ENCODE measurements at regions not wholly inside any gene's neighbourhood (a gene's known extent, or its start where the extent isn't known, plus 50 kb on each side); places are given as distances from the start of the nearest gene placed in this dataset.

- Histone ChIP-seq H3K9me2 (ENCODE audit: insufficient read depth, low read length) (no peaks in the 10 kb centered on the region), H3K4me2 (ENCODE audit: low read length) (no peak overlapping the region), H3K79me2 (replicated peaks; ENCODE audit: insufficient read depth, low read length) (no peaks in the 10 kb centered on the region), H4K20me1 (ENCODE audit: insufficient read depth) (no peaks in the 10 kb centered on the region), H3K36me3 (ENCODE audit: insufficient read depth, low read length) (no peaks in the 10 kb centered on the region), H3K9ac (ENCODE audit: low read length) (no peak overlapping the region), H3K4me3 (ENCODE audit: low read length) (no peak overlapping the region), H3F3A (ENCODE audit: insufficient read depth, low read length, poor library complexity, severe bottlenecking) (no peaks in the 10 kb centered on the region), H2AFZ (ENCODE audit: low read depth, low read length) (no peak overlapping the region), H3K9me3 (ENCODE audit: low read length) (no peaks in the 10 kb centered on the region), H3K27ac (ENCODE audit: low read length) (no peak overlapping the region), H3K27me3 (ENCODE audit: insufficient read depth, low read depth, low read length) (no peaks in the 10 kb centered on the region)
- no peak for TF ChIP-seq RAD21 (conservative IDR thresholded peaks at IDR 0.05)
- no peak for TF ChIP-seq EP300 (conservative IDR thresholded peaks at IDR 0.05; ENCODE audit: poor library complexity, severe bottlenecking)
- TF ChIP-seq EZH2 (IDR thresholded peaks at IDR 0.05; ENCODE audit: borderline replicate concordance, insufficient read depth, low read length, poor library complexity, severe bottlenecking): no peak
These were observed 306.0 kb upstream of the AADAT start for GRCh38 chr4:170395773-170396172.

DNA sequence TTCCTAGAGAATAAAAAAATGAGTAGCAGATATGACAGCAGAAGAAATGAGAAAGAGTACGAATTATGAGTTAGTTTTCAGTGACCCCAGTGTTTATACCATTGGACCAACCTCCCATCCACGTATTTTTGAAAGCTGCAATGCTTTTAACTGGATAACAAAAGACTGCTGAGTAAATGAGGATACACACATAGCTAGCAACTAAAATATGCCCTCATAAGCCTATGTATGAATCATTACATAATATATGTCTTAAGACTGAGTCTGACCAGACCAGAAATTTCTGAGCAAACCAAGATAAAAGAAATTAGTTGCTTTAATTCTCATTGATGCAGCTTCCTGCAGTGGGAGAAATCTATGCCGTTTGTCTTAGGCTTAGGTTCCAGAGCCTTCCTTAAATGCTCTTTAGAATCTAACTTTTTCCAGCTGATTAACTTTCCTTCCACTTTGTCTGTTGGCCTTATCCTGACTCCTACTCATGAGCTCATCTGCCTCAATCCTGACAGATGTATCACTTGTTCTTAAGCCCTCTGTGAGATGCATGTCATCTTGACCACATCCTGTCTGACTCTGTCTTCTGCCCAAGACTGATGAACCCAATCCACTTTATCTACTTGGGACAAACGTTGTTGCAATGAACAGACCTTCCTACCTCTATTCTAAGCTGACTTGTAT is 301.4 kb upstream of the AADAT start:
- H3K36me3 ChIP-seq (ENCODE audit: insufficient read depth, low read length): no peaks in the 10 kb centered on the region

DNA sequence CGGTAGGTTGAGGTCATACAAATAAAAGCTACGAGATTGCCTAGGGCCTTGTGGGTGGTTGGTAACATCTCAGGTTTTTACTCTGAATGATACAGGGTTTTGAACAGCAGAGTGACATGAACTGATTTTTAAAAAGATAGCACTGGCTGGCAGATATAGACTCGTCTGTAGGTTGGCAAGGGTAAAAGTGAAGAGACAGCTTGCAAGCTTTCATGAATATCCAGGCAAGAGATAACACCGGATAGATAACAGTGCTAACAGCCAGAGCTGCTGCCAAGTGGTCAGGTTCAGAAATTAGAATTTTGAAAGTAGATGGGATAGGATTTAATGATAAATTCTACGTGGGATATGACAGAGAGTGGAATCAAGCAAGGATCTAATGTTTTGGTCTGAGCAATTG is 299.7 kb upstream of the AADAT start:
- no peaks in the 10 kb centered on the region for H3K36me3 ChIP-seq (ENCODE audit: insufficient read depth, low read length)
- no peak overlapping the region for H3K9ac ChIP-seq (ENCODE audit: low read length)
- H3K4me3 ChIP-seq (ENCODE audit: low read length): no peak overlapping the region
- no peaks in the 10 kb centered on the region for H3K27me3 ChIP-seq (ENCODE audit: insufficient read depth, low read depth, low read length)
- H3K9me2 ChIP-seq (ENCODE audit: insufficient read depth, low read length): no peaks in the 10 kb centered on the region
- H3K79me2 ChIP-seq (replicated peaks; ENCODE audit: insufficient read depth, low read length): no peaks in the 10 kb centered on the region
- TF ChIP-seq SMC3 (conservative IDR thresholded peaks at IDR 0.05; ENCODE audit: poor library complexity) (no peak), EZH2 (IDR thresholded peaks at IDR 0.05; ENCODE audit: borderline replicate concordance, insufficient read depth, low read length, poor library complexity, severe bottlenecking) (no peak), REST (IDR thresholded peaks at IDR 0.05; ENCODE audit: borderline replicate concordance) (no peak), EP300 (conservative IDR thresholded peaks at IDR 0.05; ENCODE audit: poor library complexity, severe bottlenecking) (no peak), POLR2AphosphoS5 (IDR thresholded peaks at IDR 0.05) (no peak), MXI1 (conservative IDR thresholded peaks at IDR 0.05; ENCODE audit: poor library complexity, severe bottlenecking) (no peak), RAD21 (conservative IDR thresholded peaks at IDR 0.05) (no peak), TAF1 (IDR thresholded peaks at IDR 0.05; ENCODE audit: low read depth) (no peak)
- TF ChIP-seq, protein P1, sequence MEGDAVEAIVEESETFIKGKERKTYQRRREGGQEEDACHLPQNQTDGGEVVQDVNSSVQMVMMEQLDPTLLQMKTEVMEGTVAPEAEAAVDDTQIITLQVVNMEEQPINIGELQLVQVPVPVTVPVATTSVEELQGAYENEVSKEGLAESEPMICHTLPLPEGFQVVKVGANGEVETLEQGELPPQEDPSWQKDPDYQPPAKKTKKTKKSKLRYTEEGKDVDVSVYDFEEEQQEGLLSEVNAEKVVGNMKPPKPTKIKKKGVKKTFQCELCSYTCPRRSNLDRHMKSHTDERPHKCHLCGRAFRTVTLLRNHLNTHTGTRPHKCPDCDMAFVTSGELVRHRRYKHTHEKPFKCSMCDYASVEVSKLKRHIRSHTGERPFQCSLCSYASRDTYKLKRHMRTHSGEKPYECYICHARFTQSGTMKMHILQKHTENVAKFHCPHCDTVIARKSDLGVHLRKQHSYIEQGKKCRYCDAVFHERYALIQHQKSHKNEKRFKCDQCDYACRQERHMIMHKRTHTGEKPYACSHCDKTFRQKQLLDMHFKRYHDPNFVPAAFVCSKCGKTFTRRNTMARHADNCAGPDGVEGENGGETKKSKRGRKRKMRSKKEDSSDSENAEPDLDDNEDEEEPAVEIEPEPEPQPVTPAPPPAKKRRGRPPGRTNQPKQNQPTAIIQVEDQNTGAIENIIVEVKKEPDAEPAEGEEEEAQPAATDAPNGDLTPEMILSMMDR (IDR thresholded peaks at IDR 0.05; ENCODE audit: poor library complexity, severe bottlenecking): no peak
- no peaks in the 10 kb centered on the region for H3K9me3 ChIP-seq (ENCODE audit: low read length)
- H3K27ac ChIP-seq (ENCODE audit: low read length): no peak overlapping the region
- no peaks in the 10 kb centered on the region for H4K20me1 ChIP-seq (ENCODE audit: insufficient read depth)
- H2AFZ ChIP-seq (ENCODE audit: low read depth, low read length): no peak overlapping the region
- H3K4me2 ChIP-seq (ENCODE audit: low read length): no peak overlapping the region
- H3F3A ChIP-seq (ENCODE audit: insufficient read depth, low read length, poor library complexity, severe bottlenecking): no peaks in the 10 kb centered on the region

More for the DNA sequence above, 301.4 kb upstream of the AADAT start:
- Histone ChIP-seq H2AFZ (ENCODE audit: low read depth, low read length) (no peak overlapping the region), H3F3A (ENCODE audit: insufficient read depth, low read length, poor library complexity, severe bottlenecking) (no peaks in the 10 kb centered on the region), H3K4me2 (ENCODE audit: low read length) (no peak overlapping the region), H3K9me2 (ENCODE audit: insufficient read depth, low read length) (no peaks in the 10 kb centered on the region), H3K4me3 (ENCODE audit: low read length) (no peak overlapping the region), H3K27ac (ENCODE audit: low read length) (no peak overlapping the region), H3K9ac (ENCODE audit: low read length) (no peak overlapping the region), H3K27me3 (ENCODE audit: insufficient read depth, low read depth, low read length) (no peaks in the 10 kb centered on the region), H3K79me2 (replicated peaks; ENCODE audit: insufficient read depth, low read length) (no peaks in the 10 kb centered on the region), H4K20me1 (ENCODE audit: insufficient read depth) (no peaks in the 10 kb centered on the region), H3K9me3 (ENCODE audit: low read length) (no peaks in the 10 kb centered on the region)
- no peak for TF ChIP-seq SMC3 (conservative IDR thresholded peaks at IDR 0.05; ENCODE audit: poor library complexity)
- TF ChIP-seq EP300 (conservative IDR thresholded peaks at IDR 0.05; ENCODE audit: poor library complexity, severe bottlenecking): no peak
